ENCODE measurements at regions not wholly inside any gene's neighbourhood (a gene's known extent, or its start where the extent isn't known, plus 50 kb on each side); places are given as distances from the start of the nearest gene placed in this dataset.

DNA sequence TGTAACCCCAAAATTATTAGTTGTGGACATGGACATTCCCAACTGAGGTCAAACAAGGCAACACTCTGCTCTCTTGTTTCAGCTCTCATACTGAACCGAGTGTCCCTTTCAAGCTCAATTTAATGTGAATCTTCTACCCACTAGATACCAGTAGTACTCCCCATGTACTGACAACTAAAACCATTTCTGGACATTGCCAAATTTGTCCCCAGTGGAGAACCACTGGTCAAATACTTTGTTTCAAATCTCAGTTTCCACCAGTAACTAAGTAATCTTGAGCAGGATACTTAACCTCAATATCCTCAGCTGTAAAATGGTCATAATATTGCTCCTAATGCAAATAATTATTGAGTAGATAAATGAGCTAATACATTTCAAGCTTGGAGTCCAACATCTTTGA lies 566.0 kb downstream of the ZIC1 start:
- H3K4me1 ChIP-seq (ENCODE audit: control insufficient read depth, insufficient read depth, low read length): no peaks in the 10 kb centered on the region
- 100% methylated on average over 1 of the region's 1 CpG for WGBS, 2 experiments (ENCODE audit: insufficient coverage in 1 of 2, insufficient read length in 1 of 2)
- Mint-ChIP-seq H3K27ac (no peak overlapping the region), H3K9me3 (no peaks in the 10 kb centered on the region), H3K27me3 (ENCODE audit: insufficient read depth) (no peaks in the 10 kb centered on the region), H3K36me3 (ENCODE audit: low read depth) (no peaks in the 10 kb centered on the region), H3K4me3 (no peak overlapping the region), H3K4me1 (no peaks in the 10 kb centered on the region)
- no peaks in the 10 kb centered on the region for H3K36me3 ChIP-seq (ENCODE audit: control insufficient read depth, insufficient read depth, low read length)
- H3K4me3 ChIP-seq (ENCODE audit: low read length): no peak overlapping the region
- H3K27me3 ChIP-seq (ENCODE audit: control insufficient read depth, insufficient read depth, low read length, poor library complexity, severe bottlenecking): no peaks in the 10 kb centered on the region
- H3K27ac ChIP-seq (ENCODE audit: low read depth, low read length): no peak overlapping the region
- no peak overlapping the region for H3K9ac ChIP-seq (ENCODE audit: extremely low read depth, low read length, poor library complexity, severe bottlenecking)
- DNase-seq: no peak
- no peaks in the 10 kb centered on the region for H3K9me3 ChIP-seq (ENCODE audit: control insufficient read depth, low read length)
- TF ChIP-seq CTCF (conservative IDR thresholded peaks at IDR 0.05): no peak

GRCh38 chr3:147977001-147977400 lies 567.8 kb downstream of the ZIC1 start:
- TF ChIP-seq CTCF (conservative IDR thresholded peaks at IDR 0.05): no peak
- H3K36me3 Mint-ChIP-seq (ENCODE audit: low read depth): no peaks in the 10 kb centered on the region
- DNase-seq: no peak

DNA sequence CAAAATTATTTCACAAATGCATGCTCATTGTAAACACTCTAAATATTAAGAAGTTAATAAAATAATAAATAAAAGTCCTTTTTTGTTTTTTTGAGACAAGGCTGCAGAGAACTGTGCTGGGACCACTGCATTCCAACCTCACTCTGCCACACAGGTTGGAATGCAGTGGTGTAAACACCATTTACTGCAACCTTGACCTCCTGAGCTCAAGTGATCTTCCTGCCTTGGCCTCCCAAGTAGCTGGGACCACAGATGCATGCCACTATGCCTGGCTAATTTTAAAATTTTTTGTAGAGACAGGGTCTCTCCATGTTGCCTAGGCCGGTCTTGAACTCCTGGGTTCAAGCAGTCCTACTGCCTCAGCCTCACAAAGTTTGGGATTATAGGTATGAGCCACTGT lies 578.4 kb downstream of the ZIC1 start:
- H3K27me3 Mint-ChIP-seq (ENCODE audit: insufficient read depth): no peaks in the 10 kb centered on the region
- no peaks in the 10 kb centered on the region for H3K27me3 ChIP-seq (ENCODE audit: control insufficient read depth, insufficient read depth, low read length, poor library complexity, severe bottlenecking)
- H3K36me3 Mint-ChIP-seq (ENCODE audit: low read depth): no peaks in the 10 kb centered on the region
- H3K4me3 ChIP-seq (ENCODE audit: low read length): no peak overlapping the region
- DNase-seq: no peak
- WGBS, 2 experiments (ENCODE audit: insufficient coverage in 1 of 2, insufficient read length in 1 of 2): 93% methylated on average over 1 of the region's 1 CpG; no CpG with 5 or more reads in 1 of the 2 experiments
- H3K4me1 ChIP-seq (ENCODE audit: control insufficient read depth, insufficient read depth, low read length): no peaks in the 10 kb centered on the region
- no peak overlapping the region for H3K4me3 Mint-ChIP-seq
- H3K4me1 Mint-ChIP-seq: no peaks in the 10 kb centered on the region
- peaks cover 4% of the 10 kb centered on the region for H3K9me3 ChIP-seq (ENCODE audit: control insufficient read depth, low read length)
- peaks cover 11% of the 10 kb centered on the region for H3K9me3 Mint-ChIP-seq
- H3K9ac ChIP-seq (ENCODE audit: extremely low read depth, low read length, poor library complexity, severe bottlenecking): no peak overlapping the region
- no peak for TF ChIP-seq CTCF (conservative IDR thresholded peaks at IDR 0.05)
- no peak overlapping the region for H3K27ac ChIP-seq (ENCODE audit: low read depth, low read length)
- H3K27ac Mint-ChIP-seq: no peak overlapping the region
- H3K36me3 ChIP-seq (ENCODE audit: control insufficient read depth, insufficient read depth, low read length): no peaks in the 10 kb centered on the region

More at GRCh38 chr3:147977001-147977400, 567.8 kb downstream of the ZIC1 start:
- Histone ChIP-seq H3K27me3 (ENCODE audit: control insufficient read depth, insufficient read depth, low read length, poor library complexity, severe bottlenecking) (no peaks in the 10 kb centered on the region), H3K36me3 (ENCODE audit: control insufficient read depth, insufficient read depth, low read length) (no peaks in the 10 kb centered on the region), H3K27ac (ENCODE audit: low read depth, low read length) (no peak overlapping the region), H3K4me3 (ENCODE audit: low read length) (no peak overlapping the region), H3K9ac (ENCODE audit: extremely low read depth, low read length, poor library complexity, severe bottlenecking) (no peak overlapping the region), H3K4me1 (ENCODE audit: control insufficient read depth, insufficient read depth, low read length) (no peaks in the 10 kb centered on the region), H3K9me3 (ENCODE audit: control insufficient read depth, low read length) (no peaks in the 10 kb centered on the region)
- no peaks in the 10 kb centered on the region for H3K27me3 Mint-ChIP-seq (ENCODE audit: insufficient read depth)
- H3K4me1 Mint-ChIP-seq: no peaks in the 10 kb centered on the region
- no peak overlapping the region for H3K4me3 Mint-ChIP-seq
- no peaks in the 10 kb centered on the region for H3K9me3 Mint-ChIP-seq
- no peak overlapping the region for H3K27ac Mint-ChIP-seq
- WGBS, 2 experiments (ENCODE audit: insufficient coverage in 1 of 2, insufficient read length in 1 of 2): 81% methylated on average over 1 of the region's 1 CpG; no CpG with 5 or more reads in 1 of the 2 experiments
